Adrenal gland (tissue), 5 donors: ENCODE measurements at regions not wholly inside any gene's neighbourhood (a gene's known extent, or its start where the extent isn't known, plus 50 kb on each side); places are given as distances from the start of the nearest gene placed in this dataset.

Source experiments
- POLR2A ChIP-seq, 2 donors: fragments of 450-650 bp; IDR thresholded peaks; one replicate each; pipeline ENCODE4 v1.6.1; 2017; ENCODE audit warnings: antibody characterized with exemption in 2 of 2, mild to moderate bottlenecking in 2 of 2, moderate library complexity in 1 of 2
- TF ChIP-seq, protein P1 (sequence below), 6 experiments: fragments of 450-650 bp in 4 of 6; fragments of 200-600 bp in 2 of 6; sonication (generic) in 1 of 6; IDR thresholded peaks; 1 replicate in 5 of 6; 2 replicates in 1 of 6; pipeline versions ENCODE4 v1.5.1 to v1.8.0; 2016 to 2021; ENCODE audit warnings: antibody characterized with exemption in 6 of 6, mild to moderate bottlenecking in 2 of 6, moderate library complexity in 1 of 6
- donor health status: DM: no; HTN: no; CAD: no.

DNA sequence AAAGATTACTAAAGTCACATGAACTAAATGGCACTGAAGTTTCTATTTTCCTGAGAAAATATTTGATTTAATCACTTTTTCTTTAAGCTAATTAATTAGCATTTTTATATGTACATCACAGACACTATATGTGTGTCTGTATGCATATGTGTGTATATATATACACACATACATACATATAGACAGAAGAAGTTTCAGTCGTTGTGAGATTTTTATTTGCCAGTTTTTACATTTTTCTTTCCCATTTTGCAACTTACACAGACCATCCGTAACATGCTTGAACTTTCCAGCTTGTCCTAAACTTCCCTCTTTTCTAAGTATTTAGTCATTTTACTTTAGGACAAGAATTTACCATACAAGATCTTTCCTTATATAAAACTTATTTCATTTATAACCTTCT, 299.1 kb downstream of the IPO8 start:
- TF ChIP-seq, protein P1, sequence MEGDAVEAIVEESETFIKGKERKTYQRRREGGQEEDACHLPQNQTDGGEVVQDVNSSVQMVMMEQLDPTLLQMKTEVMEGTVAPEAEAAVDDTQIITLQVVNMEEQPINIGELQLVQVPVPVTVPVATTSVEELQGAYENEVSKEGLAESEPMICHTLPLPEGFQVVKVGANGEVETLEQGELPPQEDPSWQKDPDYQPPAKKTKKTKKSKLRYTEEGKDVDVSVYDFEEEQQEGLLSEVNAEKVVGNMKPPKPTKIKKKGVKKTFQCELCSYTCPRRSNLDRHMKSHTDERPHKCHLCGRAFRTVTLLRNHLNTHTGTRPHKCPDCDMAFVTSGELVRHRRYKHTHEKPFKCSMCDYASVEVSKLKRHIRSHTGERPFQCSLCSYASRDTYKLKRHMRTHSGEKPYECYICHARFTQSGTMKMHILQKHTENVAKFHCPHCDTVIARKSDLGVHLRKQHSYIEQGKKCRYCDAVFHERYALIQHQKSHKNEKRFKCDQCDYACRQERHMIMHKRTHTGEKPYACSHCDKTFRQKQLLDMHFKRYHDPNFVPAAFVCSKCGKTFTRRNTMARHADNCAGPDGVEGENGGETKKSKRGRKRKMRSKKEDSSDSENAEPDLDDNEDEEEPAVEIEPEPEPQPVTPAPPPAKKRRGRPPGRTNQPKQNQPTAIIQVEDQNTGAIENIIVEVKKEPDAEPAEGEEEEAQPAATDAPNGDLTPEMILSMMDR (IDR thresholded peaks at IDR 0.05): no peak
- TF ChIP-seq POLR2A (IDR thresholded peaks at IDR 0.05): no peak
